NCI-H1048 (cell line): ENCODE measurements at regions not wholly inside any gene's neighbourhood (a gene's known extent, or its start where the extent isn't known, plus 50 kb on each side); places are given as distances from the start of the nearest gene placed in this dataset.
"Not testable (repeated sequence)": the region's sequence is repeated elsewhere in the genome, so short reads cannot be mapped to it uniquely, and the experiment has no call there.

Source experiments
- DNase-seq: peaks from one replicate; lab custom pipeline; 2025; lab: John Stamatoyannopoulos, UW

GRCh38 chr4:184281231-184282139, 63.8 kb upstream of the ENPP6 start:
- no peak for DNase-seq

GRCh38 chr4:184280591-184281071, 63.0 kb upstream of the ENPP6 start:
- no peak for DNase-seq

GRCh38 chr4:184280137-184280536, 62.5 kb upstream of the ENPP6 start:
- DNase-seq, result no peak

GRCh38 chr4:184279496-184280061, 61.9 kb upstream of the ENPP6 start:
- DNase-seq, result no peak

GRCh38 chr4:184277769-184278168, 60.1 kb upstream of the ENPP6 start:
- DNase-seq, result not testable (repeated sequence)

- not testable (repeated sequence) for DNase-seq
Measured at GRCh38 chr4:184277010-184277409, 59.3 kb upstream of the ENPP6 start.

- DNase-seq, result not testable (repeated sequence)
Measured at GRCh38 chr4:184276346-184276745, 58.7 kb upstream of the ENPP6 start.

GRCh38 chr4:184275766-184276165, 58.1 kb upstream of the ENPP6 start:
- DNase-seq, result no peak

- no peak for DNase-seq
Measured at GRCh38 chr4:184274286-184274951, 56.7 kb upstream of the ENPP6 start.

- no peak for DNase-seq
Measured at GRCh38 chr4:184273166-184274147, 55.8 kb upstream of the ENPP6 start.

- no peak for DNase-seq
Measured at GRCh38 chr4:184270808-184271413, 53.2 kb upstream of the ENPP6 start.

- no peak for DNase-seq
Measured at GRCh38 chr4:184269879-184270430, 52.3 kb upstream of the ENPP6 start.

GRCh38 chr4:184268584-184269160, 51.0 kb upstream of the ENPP6 start:
- DNase-seq, result no peak

- peak; percentile 37 for DNase-seq
Measured at GRCh38 chr4:184267673-184268583, 50.3 kb upstream of the ENPP6 start.
